Suppressor macrophage treated with lipopolysaccharide for 1 hour (primary cell): ENCODE measurements at regions not wholly inside any gene's neighbourhood (a gene's known extent, or its start where the extent isn't known, plus 50 kb on each side); places are given as distances from the start of the nearest gene placed in this dataset.
A peak's percentile ranks its signal among the peaks of the same experiment; 100 is the strongest.
"Not testable (repeated sequence)": the region's sequence is repeated elsewhere in the genome, so short reads cannot be mapped to it uniquely, and the experiment has no call there.

ENCODE experiments used
- DNase-seq, 3 donors: peaks; one replicate each; pipeline ENCODE4 v3.0.0-alpha.2; 2020 to 2022

- peak; percentile 50 to 81 (median 80) for DNase-seq
Observed at GRCh38 chr16:66205287-66206231, 160.9 kb upstream of the CDH5 start.

GRCh38 chr16:66204756-66205155, 161.7 kb upstream of the CDH5 start:
- DNase-seq, result no peak

DNA sequence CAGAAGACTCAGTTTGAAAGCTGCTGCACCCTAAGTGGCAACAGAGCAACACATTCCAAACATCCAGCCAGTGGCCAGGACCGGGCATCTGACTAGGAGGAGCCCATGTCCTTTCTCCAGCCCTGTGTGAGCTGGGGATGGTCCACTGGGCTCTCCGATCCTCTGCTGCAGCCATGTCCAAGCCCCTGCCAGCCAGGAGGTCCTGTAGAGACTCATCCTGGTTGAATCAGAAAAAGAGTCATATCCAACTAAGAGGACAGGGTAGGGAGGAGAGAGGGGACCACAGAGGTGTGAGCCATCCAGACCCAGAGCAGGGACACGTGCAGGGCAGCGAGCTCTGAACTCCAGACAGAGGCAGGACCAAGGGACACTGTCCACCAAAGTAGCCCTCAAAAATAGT, 163.0 kb upstream of the CDH5 start:
- DNase-seq, result no peak

DNA sequence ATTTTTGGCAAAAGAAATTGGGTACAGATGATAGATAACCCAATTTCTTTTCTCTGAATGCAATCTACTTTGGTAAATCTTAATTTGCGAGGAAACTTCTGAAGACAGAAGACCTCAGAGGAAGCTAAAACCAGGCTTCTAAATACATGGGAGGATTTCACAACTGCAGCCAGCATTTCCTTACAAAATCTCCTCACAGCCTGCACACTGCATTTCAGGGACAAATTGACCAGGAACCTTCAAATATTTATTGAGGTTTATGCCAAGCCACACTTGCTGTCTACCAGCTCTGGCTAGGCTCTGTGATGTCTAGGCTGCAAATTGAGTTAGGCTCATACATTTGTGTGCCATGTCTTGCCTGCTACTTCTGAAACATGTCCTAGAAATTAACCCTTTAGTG, 167.3 kb upstream of the CDH5 start:
- DNase-seq, result peak; percentile 19 to 48 (median 31)

- no peak for DNase-seq
Observed at GRCh38 chr16:66198641-66199040, 167.8 kb upstream of the CDH5 start.

GRCh38 chr16:66197668-66198278, 168.7 kb upstream of the CDH5 start:
- no peak for DNase-seq

GRCh38 chr16:66196770-66197169, 169.7 kb upstream of the CDH5 start:
- DNase-seq, result no peak

DNA sequence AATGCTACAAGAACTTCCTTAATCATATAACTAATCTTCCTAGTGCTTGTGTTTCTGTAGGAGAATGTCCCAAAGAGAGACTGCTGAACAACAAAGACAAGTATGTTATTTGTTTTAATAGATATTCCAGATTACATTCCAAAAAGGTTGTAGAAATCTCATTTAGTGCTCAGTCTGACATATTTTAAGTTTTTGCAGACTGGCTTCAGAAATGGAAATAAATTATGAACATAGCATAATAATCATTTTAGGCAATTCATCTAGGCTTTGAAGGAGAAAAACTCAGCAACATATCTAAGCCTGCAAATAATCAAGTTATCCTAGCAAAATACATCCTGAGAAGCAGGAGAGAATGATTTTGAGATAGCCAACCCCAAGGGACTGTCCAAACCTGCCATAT, 171.6 kb upstream of the CDH5 start:
- no peak for DNase-seq

DNA sequence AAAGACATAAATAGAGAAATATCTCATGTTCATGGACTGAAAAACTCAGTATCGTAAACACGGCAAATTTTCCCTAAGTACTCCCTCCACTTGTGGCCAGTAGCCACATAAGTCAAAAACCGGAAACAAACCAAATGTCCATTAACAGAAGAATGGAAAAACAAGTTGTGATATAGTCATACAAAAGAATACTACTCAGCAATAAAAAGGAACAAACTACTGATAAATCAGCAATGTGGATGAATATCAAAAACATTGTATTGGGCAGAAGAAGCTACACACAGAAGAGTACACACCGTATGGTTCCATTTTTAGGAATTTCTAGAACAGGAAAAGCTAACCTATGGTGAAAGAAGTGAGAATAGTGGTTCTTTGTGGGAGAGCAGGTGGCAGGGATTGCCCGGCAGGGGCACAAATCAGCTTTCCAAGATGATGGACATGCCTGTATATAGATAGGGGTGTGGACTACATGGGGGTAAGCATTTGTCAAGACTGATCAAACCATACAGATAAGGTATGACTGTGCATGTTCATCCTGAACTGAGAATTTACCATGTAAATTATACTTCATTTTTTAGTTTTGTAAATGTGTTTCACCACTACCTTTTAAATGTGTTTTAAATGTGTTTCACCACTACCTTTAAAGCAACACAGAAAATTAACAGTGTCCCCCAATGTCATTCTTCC, 172.8 kb upstream of the CDH5 start:
- DNase-seq, result no peak

DNA sequence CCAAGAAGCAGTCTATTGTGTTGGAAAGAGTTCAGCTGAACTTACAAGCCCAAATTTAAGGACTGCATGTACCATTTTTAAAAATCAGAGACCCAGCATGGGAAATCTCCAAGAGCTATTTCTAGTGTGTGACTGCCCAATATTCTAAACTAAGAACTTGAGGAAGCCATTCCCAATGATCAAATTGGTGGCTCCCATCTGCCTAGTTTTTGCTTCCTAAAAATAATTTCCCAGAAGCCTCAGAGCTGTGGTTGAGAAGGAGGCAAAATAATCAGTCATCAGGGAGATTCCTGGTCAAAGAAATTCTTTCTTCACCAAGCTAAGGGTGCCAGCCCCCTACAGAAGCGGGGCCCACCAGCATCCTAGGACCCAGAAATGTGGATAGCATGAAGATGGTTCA, 176.1 kb upstream of the CDH5 start:
- DNase-seq, result peak in 2 of 3 donors; percentile 7 to 41

DNA sequence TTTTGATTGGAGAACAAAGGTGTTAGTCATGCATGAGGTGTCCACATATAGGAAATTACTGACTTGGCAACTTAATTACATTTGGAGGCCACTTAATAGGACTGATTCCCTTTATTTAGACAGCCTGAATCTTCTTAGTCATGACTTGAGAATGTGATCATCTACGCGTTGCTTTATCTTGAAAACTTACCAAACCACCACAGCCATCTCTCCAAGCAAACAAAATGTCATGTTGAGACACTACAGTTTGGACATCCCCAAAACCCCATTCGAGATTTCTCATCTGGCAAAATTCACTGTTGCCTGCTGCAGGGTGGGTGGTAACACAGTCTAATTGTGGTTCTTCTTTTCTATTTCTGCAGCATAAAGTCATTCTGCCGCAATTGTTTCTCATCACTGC, 176.5 kb upstream of the CDH5 start:
- DNase-seq, result peak; percentile 49 to 77 (median 52)

- DNase-seq, result no peak
Observed at GRCh38 chr16:66188917-66189725, 177.4 kb upstream of the CDH5 start.

- DNase-seq, result peak in 1 of 3 donors; percentile 18
Observed at GRCh38 chr16:66186251-66186785, 180.2 kb upstream of the CDH5 start.

DNA sequence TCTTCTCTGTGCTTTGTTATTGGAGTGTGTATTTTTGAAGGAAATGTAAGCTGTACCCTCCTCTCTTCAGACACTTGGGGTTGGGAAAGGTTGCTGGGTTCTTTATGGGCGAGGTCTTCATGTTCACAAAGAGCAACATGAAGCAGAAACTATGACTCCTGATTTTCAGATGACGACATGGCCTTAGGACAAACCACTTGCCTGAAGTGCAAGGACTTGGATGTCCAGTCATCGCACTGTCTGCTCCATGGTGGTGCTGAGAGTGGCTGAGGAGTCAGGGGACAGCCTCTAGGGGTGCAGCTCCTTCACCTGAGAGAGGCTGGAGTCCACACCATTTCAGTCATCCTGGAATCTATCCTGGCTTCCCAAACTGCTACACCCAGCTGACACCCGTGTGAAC, 183.9 kb upstream of the CDH5 start:
- no peak for DNase-seq

- no peak for DNase-seq
Observed at GRCh38 chr16:66176731-66177130, 189.8 kb upstream of the CDH5 start.

GRCh38 chr16:66176111-66176510, 190.4 kb upstream of the CDH5 start:
- DNase-seq, result no peak

DNA sequence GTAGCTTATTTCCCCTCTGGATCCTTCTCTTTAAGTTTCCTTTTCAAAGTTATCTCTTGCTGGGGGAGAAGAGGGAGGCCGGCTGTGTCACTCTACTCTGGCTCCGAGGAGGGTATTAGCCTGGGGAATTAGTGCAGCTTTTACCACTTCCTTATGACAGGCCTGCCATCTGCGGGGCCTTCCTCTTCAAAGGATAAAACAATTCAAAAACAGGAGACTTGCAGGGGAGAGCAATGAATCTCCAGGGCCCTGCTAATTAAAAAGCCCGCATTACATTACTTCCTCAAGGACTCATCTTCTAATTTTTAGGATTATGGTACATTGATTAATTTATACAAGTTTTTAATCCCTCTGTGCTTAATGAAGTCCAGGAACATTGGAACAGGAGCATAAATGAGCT, 190.9 kb upstream of the CDH5 start:
- DNase-seq, result peak in 1 of 3 donors; percentile 33

- DNase-seq, result no peak
Observed at GRCh38 chr16:66175058-66175457, 191.4 kb upstream of the CDH5 start.

DNA sequence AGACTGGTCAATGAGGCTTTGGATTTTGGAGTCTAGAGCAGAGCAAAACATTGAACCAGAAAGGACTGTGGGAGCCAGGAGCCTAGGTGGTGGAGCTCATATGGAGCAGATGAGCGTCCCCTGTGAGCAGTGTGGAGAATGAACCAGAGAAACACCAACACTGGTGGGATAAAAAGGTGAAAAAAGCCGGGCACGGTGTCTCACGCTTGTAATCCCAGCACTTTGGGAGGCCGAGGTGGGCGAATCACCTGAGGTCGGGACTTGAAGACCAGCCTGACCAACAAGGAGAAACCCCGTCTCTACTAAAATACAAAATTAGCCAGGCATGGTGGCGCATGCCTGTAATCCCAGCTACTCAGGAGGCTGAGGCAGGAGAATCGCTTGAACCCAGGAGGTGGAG, 192.7 kb upstream of the CDH5 start:
- DNase-seq, result not testable (repeated sequence)

- DNase-seq, result not testable (repeated sequence)
Observed at GRCh38 chr16:66173181-66173580, 193.3 kb upstream of the CDH5 start.

GRCh38 chr16:66172463-66172862, 194.0 kb upstream of the CDH5 start:
- DNase-seq, result no peak

GRCh38 chr16:66171578-66171977, 194.9 kb upstream of the CDH5 start:
- no peak for DNase-seq

DNA sequence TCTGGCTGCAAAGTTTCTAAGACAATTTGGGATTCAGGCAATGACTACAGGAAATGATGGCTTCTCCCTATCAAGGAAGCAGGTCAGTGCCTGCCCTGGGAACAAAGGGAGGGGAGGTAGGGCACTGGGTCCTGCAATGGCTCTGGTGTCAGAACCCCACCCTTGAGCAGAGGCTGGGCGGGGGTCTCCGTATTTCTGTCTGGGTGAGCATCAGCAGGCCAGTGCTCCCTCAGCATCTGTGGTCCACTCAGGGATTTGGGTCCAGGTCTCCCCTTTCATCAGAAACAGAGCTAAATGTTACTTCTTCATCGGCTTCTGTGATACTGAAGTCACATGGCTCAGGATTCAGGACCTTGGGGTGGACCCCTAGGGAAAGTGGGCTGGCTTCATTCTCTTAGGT, 195.5 kb upstream of the CDH5 start:
- no peak for DNase-seq
